Ovary (tissue), 7 donors: ENCODE measurements at regions not wholly inside any gene's neighbourhood (a gene's known extent, or its start where the extent isn't known, plus 50 kb on each side); places are given as distances from the start of the nearest gene placed in this dataset.
"Not testable (repeated sequence)": the region's sequence is repeated elsewhere in the genome, so short reads cannot be mapped to it uniquely, and the experiment has no call there.

ENCODE experiments used
- DNase-seq, 5 donors: peaks; one replicate each; pipeline ENCODE4 v3.0.0-alpha.2; 2019 to 2020
- H3K27ac ChIP-seq, 2 donors: fragments of 200-600 bp; one replicate each; pipeline versions ENCODE4 v1.5.1 to v1.8.0; 2019 to 2022
- H3K27me3 ChIP-seq: fragments of 200-600 bp; one replicate; pipeline ENCODE4 v1.8.0; 2022
- H3K36me3 ChIP-seq: fragments of 200-600 bp; sonication (generic); one replicate; pipeline ENCODE4 v1.5.1; 2019
- H3K4me1 ChIP-seq: one replicate; pipeline ENCODE4 v1.8.1; 2013; ENCODE audit warnings: mild to moderate bottlenecking, moderate library complexity; ENCODE audit not compliant: insufficient read depth
- H3K4me3 ChIP-seq: fragments of 200-600 bp; sonication (generic); one replicate; pipeline ENCODE4 v1.5.1; 2017
- H3K9me3 ChIP-seq, 2 donors: fragments of 200-600 bp in 1 of 2; sonication (generic) in 1 of 2; one replicate each; pipeline versions ENCODE4 v1.5.1 to v1.8.1; 2013 to 2019; ENCODE audit warnings: mild to moderate bottlenecking in 1 of 2, moderate library complexity in 1 of 2
- EP300 ChIP-seq: sonication (generic); formaldehyde crosslinking; IDR thresholded peaks from one replicate; pipeline ENCODE4 v1.6.1; 2017; ENCODE audit warnings: antibody characterized with exemption
- POLR2A ChIP-seq: fragments of 450-650 bp; IDR thresholded peaks from one replicate; pipeline ENCODE4 v1.6.1; 2017; ENCODE audit warnings: antibody characterized with exemption, mild to moderate bottlenecking, moderate library complexity
- WGBS, 3 donors: extraction: QIAGEN DNeasy Blood & Tissue Kit in 1 of 3; methylation state at CpG; one replicate each; pipeline versions ENCODE4 v1.1.5 to v1.1.7; 2013 to 2017; 5-methylcytosine and 5-hydroxymethylcytosine counted together
- intact Hi-C, 4 donors: fragments of 100-400 bp; cut with DNase I; formaldehyde crosslinking; loops; one replicate each; pipeline versions ENCODE4 v1.11.0 to v1.15.1; 2022 to 2023
- TF ChIP-seq, protein P1 (sequence below), 3 donors: fragments of 450-650 bp in 2 of 3; fragments of 200-600 bp in 1 of 3; IDR thresholded peaks; one replicate each; pipeline versions ENCODE4 v1.5.1 to v1.8.0; 2016 to 2022; ENCODE audit warnings: antibody characterized with exemption in 3 of 3, mild to moderate bottlenecking in 1 of 3
- donor health status: DM: no; HTN: no; CAD: no; lungs with moderate emphysema.
- donor health status: DM: no; HTN: no; CAD: no.
- donor health status: Bipolar disorder and iron deficiency.
- donor health status: DM: no; HTN: no; CAD: no.
- donor health status: DM: yes; HTN: yes; CAD: no.

DNA sequence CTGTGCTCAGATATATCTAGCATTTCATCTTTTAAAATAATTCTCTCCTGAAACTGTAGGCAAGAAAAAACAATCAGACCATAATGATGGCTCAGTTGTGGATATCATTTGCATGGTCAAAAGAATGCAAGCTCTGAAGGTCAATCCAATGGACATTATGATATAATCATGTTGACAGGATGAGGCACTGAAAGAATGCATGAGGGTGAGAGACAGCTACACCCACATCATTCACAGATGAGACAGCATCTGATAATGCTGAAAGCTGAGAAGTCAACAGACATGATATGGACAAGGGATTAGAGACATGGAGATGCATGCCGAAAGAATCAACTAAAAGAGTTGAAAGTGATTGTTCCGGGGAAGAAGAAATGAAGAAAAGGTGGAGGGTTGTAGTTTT lies 346.4 kb upstream of the CDH5 start:
- Histone ChIP-seq H3K27me3 (no peaks in the 10 kb centered on the region), H3K9me3 (no peaks in the 10 kb centered on the region), H3K27ac (no peak overlapping the region), H3K36me3 (no peaks in the 10 kb centered on the region), H3K4me3 (no peak overlapping the region), H3K4me1 (no peaks in the 10 kb centered on the region)
- DNase-seq, result no peak
- TF ChIP-seq EP300, result no peak
- TF ChIP-seq, protein P1, sequence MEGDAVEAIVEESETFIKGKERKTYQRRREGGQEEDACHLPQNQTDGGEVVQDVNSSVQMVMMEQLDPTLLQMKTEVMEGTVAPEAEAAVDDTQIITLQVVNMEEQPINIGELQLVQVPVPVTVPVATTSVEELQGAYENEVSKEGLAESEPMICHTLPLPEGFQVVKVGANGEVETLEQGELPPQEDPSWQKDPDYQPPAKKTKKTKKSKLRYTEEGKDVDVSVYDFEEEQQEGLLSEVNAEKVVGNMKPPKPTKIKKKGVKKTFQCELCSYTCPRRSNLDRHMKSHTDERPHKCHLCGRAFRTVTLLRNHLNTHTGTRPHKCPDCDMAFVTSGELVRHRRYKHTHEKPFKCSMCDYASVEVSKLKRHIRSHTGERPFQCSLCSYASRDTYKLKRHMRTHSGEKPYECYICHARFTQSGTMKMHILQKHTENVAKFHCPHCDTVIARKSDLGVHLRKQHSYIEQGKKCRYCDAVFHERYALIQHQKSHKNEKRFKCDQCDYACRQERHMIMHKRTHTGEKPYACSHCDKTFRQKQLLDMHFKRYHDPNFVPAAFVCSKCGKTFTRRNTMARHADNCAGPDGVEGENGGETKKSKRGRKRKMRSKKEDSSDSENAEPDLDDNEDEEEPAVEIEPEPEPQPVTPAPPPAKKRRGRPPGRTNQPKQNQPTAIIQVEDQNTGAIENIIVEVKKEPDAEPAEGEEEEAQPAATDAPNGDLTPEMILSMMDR (IDR thresholded peaks at IDR 0.05), result no peak
- no peak for TF ChIP-seq POLR2A
- 95 to 100% (median 97%) methylated on average over 2 of the region's 2 CpGs for WGBS, 3 donors
- intact Hi-C loops, result no loop called here

DNA sequence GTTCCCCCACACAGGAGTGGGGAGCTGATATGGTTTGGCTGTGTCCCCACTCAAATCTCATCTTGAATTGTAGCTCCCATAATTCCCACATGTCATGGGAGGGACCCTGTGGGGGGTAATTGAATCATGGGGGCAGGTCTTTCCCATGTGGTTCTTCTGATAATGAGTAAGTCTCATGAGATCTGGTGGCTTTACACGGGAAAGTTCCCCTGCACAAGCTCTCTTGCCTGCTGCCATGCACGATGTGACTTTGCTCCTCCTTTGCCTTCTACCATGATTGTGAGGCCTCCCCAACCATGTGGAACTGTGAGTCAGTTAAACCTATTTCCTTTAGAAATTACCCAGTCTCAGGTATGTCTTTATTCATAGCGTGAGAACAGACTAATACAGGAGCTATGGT lies 347.0 kb upstream of the CDH5 start:
- H3K9me3 ChIP-seq, H3K27ac ChIP-seq, DNase-seq, H3K4me3 ChIP-seq, H3K36me3 ChIP-seq, intact Hi-C loops, H3K4me1 ChIP-seq, H3K27me3 ChIP-seq: not testable (repeated sequence)
- WGBS, 3 donors, result 90 to 95% (median 91%) methylated on average over 3 of the region's 3 CpGs

DNA sequence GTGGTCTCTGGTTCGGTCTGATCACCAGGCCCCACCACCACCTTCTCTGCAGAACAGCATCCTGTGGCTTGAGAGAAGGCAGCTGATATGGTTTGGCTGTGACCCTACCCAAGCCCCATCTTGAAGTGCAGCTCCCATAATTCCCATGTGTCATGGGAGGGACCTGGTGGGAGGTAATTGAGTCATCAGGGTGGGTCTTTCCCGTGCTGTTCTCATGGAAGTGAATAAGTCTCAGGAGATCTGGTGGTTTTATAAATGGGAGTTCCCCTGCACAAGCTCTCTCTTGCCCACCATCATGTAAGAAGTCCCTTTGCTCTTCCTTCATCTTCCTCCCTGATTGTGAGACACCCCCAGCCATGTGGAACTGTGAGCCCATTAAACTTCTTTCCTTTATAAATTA lies 352.3 kb upstream of the CDH5 start:
- no peaks in the 10 kb centered on the region for H3K27me3 ChIP-seq
- H3K36me3 ChIP-seq, result no peaks in the 10 kb centered on the region
- no peaks in the 10 kb centered on the region for H3K4me1 ChIP-seq
- H3K4me3 ChIP-seq, result no peak overlapping the region
- no peak for DNase-seq
- no peak overlapping the region for H3K27ac ChIP-seq
- intact Hi-C loops, result no loop called here
- WGBS, 3 donors, result 82 to 91% (median 85%) methylated on average over 2 of the region's 2 CpGs
- TF ChIP-seq EP300, result no peak
- TF ChIP-seq, protein P1 (IDR thresholded peaks at IDR 0.05), result no peak
- no peak for TF ChIP-seq POLR2A
- no peaks in the 10 kb centered on the region for H3K9me3 ChIP-seq

DNA sequence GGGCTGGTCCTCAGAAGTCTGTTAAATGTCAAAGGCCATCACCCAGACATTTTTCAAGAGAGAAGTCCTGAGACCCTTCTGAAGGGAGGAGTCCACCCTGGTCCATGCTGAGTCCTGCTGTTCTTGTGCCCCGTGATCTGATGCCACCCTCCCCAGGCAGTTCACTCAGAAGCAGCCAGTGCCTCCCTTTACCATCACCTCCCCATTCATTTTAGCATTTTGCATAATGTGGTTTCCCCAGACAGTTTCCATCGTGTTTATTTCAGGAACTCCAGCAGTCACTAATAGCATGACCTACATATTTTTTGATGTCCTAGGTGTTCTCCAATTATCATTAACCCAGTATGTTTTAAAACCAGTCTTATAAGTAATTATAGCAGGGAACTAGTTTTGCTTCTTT lies 353.0 kb upstream of the CDH5 start:
- intact Hi-C loops, result no loop called here
- Histone ChIP-seq H3K4me3 (no peak overlapping the region), H3K27ac (no peak overlapping the region), H3K36me3 (no peaks in the 10 kb centered on the region), H3K9me3 (no peaks in the 10 kb centered on the region), H3K27me3 (no peaks in the 10 kb centered on the region), H3K4me1 (no peaks in the 10 kb centered on the region)
- 80 to 85% (median 83%) methylated on average over 2 of the region's 2 CpGs for WGBS, 3 donors
- no peak for DNase-seq
- TF ChIP-seq POLR2A (no peak), EP300 (no peak)
- TF ChIP-seq, protein P1 (IDR thresholded peaks at IDR 0.05), result no peak

DNA sequence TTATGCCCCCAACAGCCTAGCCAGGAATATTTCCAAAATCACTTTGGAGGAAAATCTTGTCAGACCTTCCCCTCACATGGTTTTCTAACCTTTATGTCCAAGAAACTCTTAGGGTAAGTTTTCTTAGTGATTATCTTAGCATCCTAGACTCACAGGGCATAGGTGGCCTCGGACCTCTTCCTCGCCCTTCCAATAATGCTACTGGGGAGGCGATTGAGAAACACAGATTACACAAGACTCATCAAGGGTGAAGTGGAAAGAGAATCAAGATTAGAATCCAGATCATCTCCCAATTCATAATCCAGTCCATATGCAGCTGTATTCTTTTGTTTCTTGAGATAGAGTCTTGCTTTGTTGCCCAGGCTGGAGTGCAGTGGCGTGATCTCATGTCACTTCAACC lies 358.4 kb upstream of the CDH5 start:
- 92 to 96% (median 96%) methylated on average over 4 of the region's 4 CpGs for WGBS, 3 donors
- Histone ChIP-seq H3K9me3 (no peaks in the 10 kb centered on the region), H3K36me3 (no peaks in the 10 kb centered on the region), H3K27me3 (no peaks in the 10 kb centered on the region), H3K4me1 (no peaks in the 10 kb centered on the region), H3K4me3 (no peak overlapping the region), H3K27ac (no peak overlapping the region)
- intact Hi-C loops, result no loop called here
- no peak for DNase-seq
- no peak for TF ChIP-seq POLR2A

DNA sequence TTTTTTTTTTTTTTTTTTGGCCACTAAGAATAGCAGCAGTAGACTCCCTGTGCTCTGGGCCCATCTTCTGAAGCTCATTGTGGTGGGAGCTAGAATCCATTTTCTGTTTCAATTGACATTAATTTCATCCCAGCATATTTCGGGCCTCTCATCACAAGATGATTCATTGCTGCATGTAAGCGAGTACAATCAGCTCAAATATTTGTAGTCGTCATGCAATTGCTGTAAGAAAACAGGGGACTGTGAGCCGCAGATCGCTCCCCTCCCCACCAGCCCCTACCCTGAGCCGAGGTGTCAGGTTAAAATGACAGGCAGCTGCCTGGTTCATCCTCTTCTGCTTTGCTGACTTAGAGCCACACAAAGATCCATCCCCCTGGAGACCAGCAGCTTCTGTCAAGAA lies 358.8 kb upstream of the CDH5 start:
- 58 to 66% (median 60%) methylated on average over 6 of the region's 6 CpGs for WGBS, 3 donors
- H3K4me1 ChIP-seq, result no peaks in the 10 kb centered on the region
- TF ChIP-seq POLR2A, result no peak
- no peak for TF ChIP-seq EP300
- TF ChIP-seq, protein P1 (IDR thresholded peaks at IDR 0.05), result no peak
- H3K27me3 ChIP-seq, result no peaks in the 10 kb centered on the region
- no peak overlapping the region for H3K27ac ChIP-seq
- no peak for DNase-seq
- intact Hi-C loops, result no loop called here
- H3K36me3 ChIP-seq, result no peaks in the 10 kb centered on the region
- no peaks in the 10 kb centered on the region for H3K9me3 ChIP-seq
- no peak overlapping the region for H3K4me3 ChIP-seq
